Breast epithelium (tissue), 4 donors: ENCODE measurements at regions not wholly inside any gene's neighbourhood (a gene's known extent, or its start where the extent isn't known, plus 50 kb on each side); places are given as distances from the start of the nearest gene placed in this dataset.

Experiments used
- DNase-seq, 2 donors: peaks; one replicate each; pipeline ENCODE4 v3.0.0-alpha.2; 2019; ENCODE audit warnings: low spot score in 2 of 2
- H3K27ac ChIP-seq, 2 donors: fragments of 200-600 bp; sonication (generic) in 1 of 2; one replicate each; pipeline ENCODE4 v1.5.1; 2016 to 2019; ENCODE audit warnings: mild to moderate bottlenecking in 1 of 2
- H3K27me3 ChIP-seq, 2 donors: fragments of 200-600 bp; sonication (generic) in 1 of 2; one replicate each; pipeline versions ENCODE4 v1.5.1 to v1.6.0; 2017 to 2019; ENCODE audit warnings: control low read depth in 1 of 2, mild to moderate bottlenecking in 1 of 2
- H3K36me3 ChIP-seq: fragments of 200-600 bp; one replicate; pipeline ENCODE4 v1.5.1; 2019
- H3K4me1 ChIP-seq, 2 donors: fragments of 200-600 bp; sonication (generic); one replicate each; pipeline ENCODE4 v1.5.1; 2016 to 2019; ENCODE audit warnings: control low read depth in 1 of 2
- H3K4me3 ChIP-seq, 3 donors: fragments of 200-600 bp; sonication (generic); 1 replicate in 2 of 3; 2 replicates in 1 of 3; pipeline ENCODE4 v1.5.1; 2016 to 2019; ENCODE audit warnings: mild to moderate bottlenecking in 3 of 3, moderate library complexity in 2 of 3
- H3K9me3 ChIP-seq, 2 donors: fragments of 200-600 bp; sonication (generic) in 1 of 2; one replicate each; pipeline ENCODE4 v1.5.1; 2016 to 2019; ENCODE audit warnings: control low read depth in 1 of 2
- CTCF ChIP-seq, 3 donors: fragments of 450-650 bp; IDR thresholded peaks; one replicate each; pipeline ENCODE4 v1.5.1; 2016 to 2017; ENCODE audit warnings: antibody characterized with exemption in 3 of 3, mild to moderate bottlenecking in 3 of 3, moderate library complexity in 3 of 3
- POLR2A ChIP-seq: fragments of 450-650 bp; IDR thresholded peaks from one replicate; pipeline ENCODE4 v1.6.1; 2016; ENCODE audit warnings: antibody characterized with exemption, mild to moderate bottlenecking, moderate library complexity
- POLR2AphosphoS5 ChIP-seq, 3 donors: sonication (generic); formaldehyde crosslinking; IDR thresholded peaks; one replicate each; pipeline ENCODE4 v1.6.1; 2017; ENCODE audit warnings: antibody characterized with exemption in 3 of 3
- intact Hi-C: fragments of 100-400 bp; cut with DNase I; formaldehyde crosslinking; loops from one replicate; pipeline ENCODE4 v1.15.1; 2023; ENCODE audit warnings: low total_unique reads

DNA sequence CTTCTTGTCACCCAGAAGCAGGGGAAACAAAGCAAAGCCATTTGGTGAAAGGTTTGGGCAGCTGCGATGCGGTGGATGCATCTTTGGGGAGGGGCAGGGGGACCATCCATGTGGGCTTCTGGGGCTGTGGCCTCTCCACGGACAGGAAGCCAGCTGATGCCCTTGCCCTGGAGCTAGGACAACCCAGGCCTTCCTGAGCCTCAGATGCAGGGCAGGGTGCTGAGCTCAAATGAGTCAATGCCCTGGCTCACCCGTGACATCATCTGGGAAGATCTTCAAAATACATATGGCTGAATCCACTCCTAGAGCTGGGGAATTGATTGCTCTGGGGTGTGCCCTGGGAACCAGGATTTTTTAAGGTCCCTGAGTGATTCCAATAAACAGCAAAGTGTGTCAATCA lies 1418.2 kb downstream of the TBC1D22A start:
- Histone ChIP-seq H3K36me3 (no peaks in the 10 kb centered on the region), H3K4me1 (no peaks in the 10 kb centered on the region), H3K9me3 (no peaks in the 10 kb centered on the region), H3K4me3 (no peak overlapping the region), H3K27ac (no peak overlapping the region), H3K27me3 (peaks cover 0 to 22% of the 10 kb centered on the region in 2 donors)
- no peak for DNase-seq
- TF ChIP-seq POLR2AphosphoS5 (IDR thresholded peaks at IDR 0.05) (no peak), POLR2A (no peak), CTCF (IDR thresholded peaks at IDR 0.05) (no peak)
- intact Hi-C loops: no loop called here

DNA sequence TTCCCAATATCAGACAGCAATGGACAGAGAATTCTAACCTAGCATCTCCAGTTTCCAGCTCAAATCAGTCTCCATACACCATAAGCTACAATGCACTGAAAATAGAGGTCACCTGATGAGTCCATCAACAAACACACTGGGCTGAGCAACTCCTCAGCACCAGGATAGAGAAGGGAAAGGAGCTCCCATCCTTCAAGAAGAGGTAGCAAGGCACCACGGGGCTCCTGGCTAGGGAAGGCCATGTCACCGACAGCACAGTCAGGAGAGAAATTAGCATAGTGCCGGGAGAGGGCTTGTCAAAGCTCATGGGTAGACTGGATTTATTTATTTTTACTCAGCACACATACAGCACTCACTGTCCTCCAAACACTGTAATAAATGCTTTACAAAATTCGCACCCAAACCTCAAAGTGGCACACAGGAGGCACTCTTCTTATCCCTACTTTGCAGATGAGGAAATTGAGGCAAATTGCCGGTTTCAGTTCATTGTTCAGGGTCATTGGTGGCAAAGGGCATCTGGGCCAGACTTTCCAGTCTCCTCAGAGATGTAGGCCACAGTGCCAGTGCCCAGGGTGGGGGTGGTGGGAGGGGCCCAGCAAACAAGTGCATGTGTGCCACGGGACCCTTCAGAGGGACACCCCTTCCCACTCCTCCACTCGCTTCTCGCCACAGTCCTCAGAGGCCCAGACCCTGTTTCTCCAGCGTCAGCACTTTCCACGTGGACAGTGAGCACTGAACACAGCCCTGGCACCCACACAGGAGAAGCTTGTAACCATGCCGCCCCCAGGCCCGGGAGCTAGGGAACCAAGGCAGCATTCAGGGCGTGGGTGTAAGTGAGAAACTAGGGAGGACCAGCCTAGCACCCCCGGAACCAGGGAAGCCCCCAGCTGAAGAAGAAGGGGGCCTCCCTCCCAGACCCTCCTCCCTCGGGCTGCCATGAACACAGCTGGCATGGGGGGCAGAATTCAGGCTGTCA lies 1417.4 kb downstream of the TBC1D22A start:
- no peak overlapping the region for H3K4me3 ChIP-seq
- intact Hi-C loops: loop anchor here (10.0 kb wide), 1 partner anchor 1975 kb away; no protein-coding TSS in a partner anchor
- peaks cover 0 to 24% of the 10 kb centered on the region in 2 donors for H3K27me3 ChIP-seq
- no peaks in the 10 kb centered on the region for H3K4me1 ChIP-seq
- TF ChIP-seq CTCF (IDR thresholded peaks at IDR 0.05) (no peak), POLR2AphosphoS5 (IDR thresholded peaks at IDR 0.05) (no peak), POLR2A (no peak)
- H3K27ac ChIP-seq: no peak overlapping the region
- no peaks in the 10 kb centered on the region for H3K9me3 ChIP-seq
- DNase-seq: no peak
- H3K36me3 ChIP-seq: no peaks in the 10 kb centered on the region

- intact Hi-C loops: loop anchor here (10.0 kb wide), 1 partner anchor 1974 kb away; no protein-coding TSS in a partner anchor
- Histone ChIP-seq H3K27ac (no peak overlapping the region), H3K9me3 (no peaks in the 10 kb centered on the region), H3K4me1 (no peaks in the 10 kb centered on the region), H3K36me3 (no peaks in the 10 kb centered on the region), H3K4me3 (no peak overlapping the region), H3K27me3 (peaks cover 0 to 36% of the 10 kb centered on the region in 2 donors)
- TF ChIP-seq POLR2A (no peak), POLR2AphosphoS5 (IDR thresholded peaks at IDR 0.05) (no peak), CTCF (IDR thresholded peaks at IDR 0.05) (no peak)
- no peak for DNase-seq
Observed at GRCh38 chr22:48178536-48178935, 1416.1 kb downstream of the TBC1D22A start.

GRCh38 chr22:48177631-48178030 lies 1415.2 kb downstream of the TBC1D22A start:
- Histone ChIP-seq H3K4me3 (no peak overlapping the region), H3K27ac (no peak overlapping the region), H3K9me3 (no peaks in the 10 kb centered on the region), H3K36me3 (no peaks in the 10 kb centered on the region), H3K27me3 (peaks cover 0 to 42% of the 10 kb centered on the region in 2 donors), H3K4me1 (no peaks in the 10 kb centered on the region)
- intact Hi-C loops: loop anchor here (10.0 kb wide), 1 partner anchor 1973 kb away; no protein-coding TSS in a partner anchor
- no peak for DNase-seq
- TF ChIP-seq POLR2A (no peak), POLR2AphosphoS5 (IDR thresholded peaks at IDR 0.05) (no peak), CTCF (IDR thresholded peaks at IDR 0.05) (no peak)

DNA sequence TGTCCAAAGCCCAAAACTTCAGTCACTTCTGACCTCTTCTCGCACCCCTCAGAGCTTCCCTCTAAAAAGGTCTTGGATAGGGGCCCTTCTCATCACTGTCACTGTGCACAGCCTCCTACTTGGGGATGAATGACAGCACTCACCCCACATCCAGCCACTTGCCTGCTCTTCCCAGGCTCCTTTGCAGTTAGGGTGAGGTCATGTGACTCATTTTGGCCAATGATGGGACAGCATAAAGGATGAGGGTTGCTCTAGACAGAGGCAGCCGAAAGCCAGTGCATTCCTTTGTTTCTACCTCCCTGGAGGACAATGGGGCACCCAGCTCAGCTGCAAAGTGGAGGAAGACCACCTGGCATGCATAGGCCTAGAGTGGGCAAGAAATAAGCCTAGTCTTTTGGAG lies 1413.3 kb downstream of the TBC1D22A start:
- H3K4me1 ChIP-seq: no peaks in the 10 kb centered on the region
- no peaks in the 10 kb centered on the region for H3K9me3 ChIP-seq
- TF ChIP-seq POLR2AphosphoS5 (IDR thresholded peaks at IDR 0.05): no peak
- TF ChIP-seq CTCF (IDR thresholded peaks at IDR 0.05): no peak
- no peak for TF ChIP-seq POLR2A
- no peak overlapping the region for H3K4me3 ChIP-seq
- H3K27ac ChIP-seq: no peak overlapping the region
- no peaks in the 10 kb centered on the region for H3K36me3 ChIP-seq
- DNase-seq: no peak
- peaks cover 0 to 46% of the 10 kb centered on the region in 2 donors for H3K27me3 ChIP-seq
- intact Hi-C loops: loop anchor here (10.0 kb wide), 1 partner anchor 1971 kb away; no protein-coding TSS in a partner anchor
